Smooth muscle cell (in vitro differentiated cells): ENCODE measurements at regions not wholly inside any gene's neighbourhood (a gene's known extent, or its start where the extent isn't known, plus 50 kb on each side); places are given as distances from the start of the nearest gene placed in this dataset.
"Not testable (repeated sequence)": the region's sequence is repeated elsewhere in the genome, so short reads cannot be mapped to it uniquely, and the experiment has no call there.

Experiments used
- DNase-seq: peaks from one replicate; lab custom pipeline; 2025; ENCODE audit not compliant: unreplicated experiment; lab: John Stamatoyannopoulos, UW
- H2AFZ ChIP-seq: fragments of 200-600 bp; sonication (generic); 2 replicates; pipeline ENCODE4 v1.6.0; 2016; ENCODE audit warnings: antibody characterized with exemption, low read depth, mild to moderate bottlenecking
- H3F3A ChIP-seq: fragments of 200-600 bp; sonication (generic); 2 replicates; pipeline ENCODE4 v1.6.0; 2017; ENCODE audit warnings: antibody characterized with exemption, low read depth
- H3K27ac ChIP-seq: fragments of 200-600 bp; sonication (generic); 2 replicates; pipeline ENCODE4 v1.5.1; 2016; ENCODE audit warnings: low read depth, mild to moderate bottlenecking
- H3K27me3 ChIP-seq: fragments of 200-600 bp; sonication (generic); 2 replicates; pipeline ENCODE4 v1.6.1; 2016; ENCODE audit warnings: low read depth, mild to moderate bottlenecking
- H3K36me3 ChIP-seq: fragments of 200-600 bp; sonication (generic); 2 replicates; pipeline ENCODE4 v1.5.1; 2016; ENCODE audit warnings: low read depth
- H3K4me1 ChIP-seq: fragments of 200-600 bp; sonication (generic); 2 replicates; pipeline ENCODE4 v1.5.1; 2016; ENCODE audit warnings: low read depth
- H3K4me2 ChIP-seq: fragments of 200-600 bp; sonication (generic); 2 replicates; pipeline ENCODE4 v1.6.0; 2016; ENCODE audit warnings: mild to moderate bottlenecking
- H3K4me3 ChIP-seq: fragments of 200-600 bp; sonication (generic); 2 replicates; pipeline ENCODE4 v1.5.1; 2016; ENCODE audit warnings: mild to moderate bottlenecking
- H3K79me2 ChIP-seq: fragments of 200-600 bp; sonication (generic); 2 replicates; pipeline ENCODE4 v1.6.0; 2016; ENCODE audit warnings: low read depth, mild to moderate bottlenecking
- H3K9ac ChIP-seq: fragments of 200-600 bp; sonication (generic); 2 replicates; pipeline ENCODE4 v1.6.0; 2016; ENCODE audit warnings: low read depth
- H3K9me3 ChIP-seq: fragments of 200-600 bp; sonication (generic); replicated peaks from 2 replicates; pipeline ENCODE4 v1.5.1; 2016; ENCODE audit warnings: low read depth
- H4K20me1 ChIP-seq: fragments of 200-600 bp; sonication (generic); 2 replicates; pipeline ENCODE4 v1.6.0; 2016; ENCODE audit warnings: low read depth
- CTCF ChIP-seq: fragments of 200-600 bp; sonication (generic); IDR thresholded peaks from 2 replicates; pipeline ENCODE4 v1.5.1; 2017; ENCODE audit warnings: borderline replicate concordance, mild to moderate bottlenecking, antibody characterized with exemption; ENCODE audit not compliant: insufficient read depth, poor library complexity, severe bottlenecking
- WGBS: methylation state at CpG from one replicate; pipeline ENCODE4 v1.1.7; 2016; ENCODE audit warnings: low lambda C conversion rate; 5-methylcytosine and 5-hydroxymethylcytosine counted together

GRCh38 chr6:27854421-27854820, 57.8 kb downstream of the OR2B2 start:
- Histone ChIP-seq H2AFZ (no peak overlapping the region), H3K9me3 (no peaks in the 10 kb centered on the region), H3K9ac (no peak overlapping the region), H3K4me3 (no peak overlapping the region), H3K36me3 (no peaks in the 10 kb centered on the region), H3K27me3 (no peaks in the 10 kb centered on the region), H3K27ac (no peak overlapping the region), H3F3A (no peaks in the 10 kb centered on the region), H3K79me2 (no peaks in the 10 kb centered on the region), H3K4me2 (no peak overlapping the region), H3K4me1 (peaks cover 10% of the 10 kb centered on the region), H4K20me1 (no peaks in the 10 kb centered on the region)
- DNase-seq = no peak
- TF ChIP-seq CTCF = no peak
- WGBS = 100% methylated on average over 1 of the region's 1 CpG

- no peaks in the 10 kb centered on the region for H3K79me2 ChIP-seq
- H3K4me1 ChIP-seq = peaks cover 10% of the 10 kb centered on the region
- H3K27me3 ChIP-seq = no peaks in the 10 kb centered on the region
- H3K4me2 ChIP-seq = no peak overlapping the region
- DNase-seq = no peak
- H3K36me3 ChIP-seq = no peaks in the 10 kb centered on the region
- no peak for TF ChIP-seq CTCF
- H4K20me1 ChIP-seq = no peaks in the 10 kb centered on the region
- no peaks in the 10 kb centered on the region for H3F3A ChIP-seq
- H3K9ac ChIP-seq = no peak overlapping the region
- H3K9me3 ChIP-seq = no peaks in the 10 kb centered on the region
- no peak overlapping the region for H3K27ac ChIP-seq
- no peak overlapping the region for H3K4me3 ChIP-seq
- H2AFZ ChIP-seq = no peak overlapping the region
Measured at GRCh38 chr6:27851440-27851839, 60.8 kb downstream of the OR2B2 start.

GRCh38 chr6:27849001-27849400, 63.2 kb downstream of the OR2B2 start:
- not testable (repeated sequence) for H3K4me3 ChIP-seq, H3K27me3 ChIP-seq, H3K79me2 ChIP-seq, H3F3A ChIP-seq, H3K4me2 ChIP-seq, H4K20me1 ChIP-seq, H3K4me1 ChIP-seq, H3K27ac ChIP-seq, H3K36me3 ChIP-seq, H2AFZ ChIP-seq, DNase-seq, H3K9ac ChIP-seq, H3K9me3 ChIP-seq
- WGBS = 97% methylated on average over 9 of the region's 9 CpGs

DNA sequence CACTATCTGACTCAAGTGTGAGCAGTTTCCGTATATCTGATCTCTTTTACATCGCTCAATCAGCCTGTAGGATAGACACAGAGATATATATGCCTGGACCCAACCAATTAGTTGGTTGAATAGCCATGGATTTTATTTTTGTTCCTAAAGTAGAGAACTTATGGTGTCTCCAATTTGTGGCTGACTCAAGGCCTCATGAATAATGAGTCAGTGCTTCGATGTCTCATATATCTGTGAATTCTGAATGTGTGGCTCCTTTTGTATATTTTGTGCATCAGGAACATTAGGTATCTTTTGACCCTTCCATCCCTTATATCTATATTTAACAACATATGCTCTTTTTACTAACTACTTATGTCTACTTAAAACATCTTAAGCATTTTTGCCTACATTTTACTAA, 64.5 kb downstream of the OR2B2 start:
- TF ChIP-seq CTCF = no peak
- Histone ChIP-seq H3K9ac (no peak overlapping the region), H3K4me3 (no peak overlapping the region), H3F3A (no peaks in the 10 kb centered on the region), H3K4me2 (no peak overlapping the region), H3K79me2 (no peaks in the 10 kb centered on the region), H2AFZ (no peak overlapping the region), H4K20me1 (no peaks in the 10 kb centered on the region), H3K4me1 (peaks cover 10% of the 10 kb centered on the region), H3K9me3 (no peaks in the 10 kb centered on the region), H3K27ac (no peak overlapping the region), H3K36me3 (no peaks in the 10 kb centered on the region), H3K27me3 (no peaks in the 10 kb centered on the region)
- DNase-seq = no peak
- 97% methylated on average over 3 of the region's 3 CpGs for WGBS
